ENCODE measurements at regions not wholly inside any gene's neighbourhood (a gene's known extent, or its start where the extent isn't known, plus 50 kb on each side); places are given as distances from the start of the nearest gene placed in this dataset.

DNA sequence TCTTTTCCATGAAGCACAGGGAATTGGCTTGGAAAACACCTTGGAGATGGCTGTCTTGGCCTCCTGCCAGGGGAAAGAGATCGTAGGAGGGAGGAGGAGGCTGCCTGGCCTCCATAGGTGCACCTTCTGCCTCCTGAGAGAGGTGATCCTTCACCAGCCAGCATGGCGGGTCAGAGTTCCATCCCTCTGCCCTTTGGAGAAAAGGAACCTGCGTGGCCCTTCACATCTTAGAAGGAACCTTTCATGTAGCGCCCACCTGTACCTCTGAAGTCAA, 58.2 kb upstream of the DRD2 start:
- TF ChIP-seq, protein P1, sequence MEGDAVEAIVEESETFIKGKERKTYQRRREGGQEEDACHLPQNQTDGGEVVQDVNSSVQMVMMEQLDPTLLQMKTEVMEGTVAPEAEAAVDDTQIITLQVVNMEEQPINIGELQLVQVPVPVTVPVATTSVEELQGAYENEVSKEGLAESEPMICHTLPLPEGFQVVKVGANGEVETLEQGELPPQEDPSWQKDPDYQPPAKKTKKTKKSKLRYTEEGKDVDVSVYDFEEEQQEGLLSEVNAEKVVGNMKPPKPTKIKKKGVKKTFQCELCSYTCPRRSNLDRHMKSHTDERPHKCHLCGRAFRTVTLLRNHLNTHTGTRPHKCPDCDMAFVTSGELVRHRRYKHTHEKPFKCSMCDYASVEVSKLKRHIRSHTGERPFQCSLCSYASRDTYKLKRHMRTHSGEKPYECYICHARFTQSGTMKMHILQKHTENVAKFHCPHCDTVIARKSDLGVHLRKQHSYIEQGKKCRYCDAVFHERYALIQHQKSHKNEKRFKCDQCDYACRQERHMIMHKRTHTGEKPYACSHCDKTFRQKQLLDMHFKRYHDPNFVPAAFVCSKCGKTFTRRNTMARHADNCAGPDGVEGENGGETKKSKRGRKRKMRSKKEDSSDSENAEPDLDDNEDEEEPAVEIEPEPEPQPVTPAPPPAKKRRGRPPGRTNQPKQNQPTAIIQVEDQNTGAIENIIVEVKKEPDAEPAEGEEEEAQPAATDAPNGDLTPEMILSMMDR (IDR thresholded peaks at IDR 0.05; ENCODE audit: low read depth, low read length), result no peak
- TF ChIP-seq EZH2phosphoT487 (IDR thresholded peaks at IDR 0.05; ENCODE audit: low read depth), result no peak
